GM12874 (cell line): ENCODE measurements at regions not wholly inside any gene's neighbourhood (a gene's known extent, or its start where the extent isn't known, plus 50 kb on each side); places are given as distances from the start of the nearest gene placed in this dataset.

Experiments used
- TF ChIP-seq, protein P1 (sequence below): IDR thresholded peaks from 2 replicates; pipeline ENCODE4 v1.5.1; 2011; ENCODE audit warnings: low read depth, mild to moderate bottlenecking, control low read depth, low read length, moderate library complexity; ENCODE audit not compliant: insufficient read depth

DNA sequence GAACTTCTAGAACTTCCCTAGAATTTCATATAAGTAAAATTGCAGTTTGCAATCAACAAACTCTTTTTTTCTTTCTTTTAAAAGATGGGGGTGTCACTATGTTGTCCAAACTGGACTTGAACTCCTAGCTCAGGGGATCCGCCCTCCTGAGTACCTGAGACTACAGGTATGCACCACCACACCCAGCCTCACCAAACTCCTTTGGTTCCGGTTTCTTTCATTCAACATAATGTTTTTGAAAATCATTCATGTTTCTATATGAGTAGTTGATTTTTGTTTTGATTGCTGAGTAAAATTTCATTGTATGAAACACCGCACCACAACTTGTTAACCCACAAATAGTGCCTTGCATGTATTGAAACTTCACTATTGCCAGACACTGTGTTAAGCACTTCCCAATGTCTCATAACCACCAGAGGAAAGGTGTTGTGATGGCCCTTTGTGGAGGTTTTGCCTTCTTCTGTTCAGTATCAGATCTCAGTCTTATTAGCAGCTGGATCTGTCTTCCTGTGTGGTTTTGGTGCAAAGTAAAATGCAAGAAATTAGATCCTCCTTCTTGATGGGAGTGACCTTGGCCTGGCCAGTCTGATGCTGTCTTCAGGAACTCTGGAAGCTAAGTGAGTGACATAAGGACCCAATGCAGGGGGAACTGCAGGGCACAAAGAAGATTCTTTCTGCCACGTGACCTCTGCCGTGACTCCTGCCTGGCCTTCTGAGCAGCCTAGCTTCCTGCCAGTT, 78.8 kb upstream of the UBE2E1 start:
- TF ChIP-seq, protein P1, sequence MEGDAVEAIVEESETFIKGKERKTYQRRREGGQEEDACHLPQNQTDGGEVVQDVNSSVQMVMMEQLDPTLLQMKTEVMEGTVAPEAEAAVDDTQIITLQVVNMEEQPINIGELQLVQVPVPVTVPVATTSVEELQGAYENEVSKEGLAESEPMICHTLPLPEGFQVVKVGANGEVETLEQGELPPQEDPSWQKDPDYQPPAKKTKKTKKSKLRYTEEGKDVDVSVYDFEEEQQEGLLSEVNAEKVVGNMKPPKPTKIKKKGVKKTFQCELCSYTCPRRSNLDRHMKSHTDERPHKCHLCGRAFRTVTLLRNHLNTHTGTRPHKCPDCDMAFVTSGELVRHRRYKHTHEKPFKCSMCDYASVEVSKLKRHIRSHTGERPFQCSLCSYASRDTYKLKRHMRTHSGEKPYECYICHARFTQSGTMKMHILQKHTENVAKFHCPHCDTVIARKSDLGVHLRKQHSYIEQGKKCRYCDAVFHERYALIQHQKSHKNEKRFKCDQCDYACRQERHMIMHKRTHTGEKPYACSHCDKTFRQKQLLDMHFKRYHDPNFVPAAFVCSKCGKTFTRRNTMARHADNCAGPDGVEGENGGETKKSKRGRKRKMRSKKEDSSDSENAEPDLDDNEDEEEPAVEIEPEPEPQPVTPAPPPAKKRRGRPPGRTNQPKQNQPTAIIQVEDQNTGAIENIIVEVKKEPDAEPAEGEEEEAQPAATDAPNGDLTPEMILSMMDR = no peak

DNA sequence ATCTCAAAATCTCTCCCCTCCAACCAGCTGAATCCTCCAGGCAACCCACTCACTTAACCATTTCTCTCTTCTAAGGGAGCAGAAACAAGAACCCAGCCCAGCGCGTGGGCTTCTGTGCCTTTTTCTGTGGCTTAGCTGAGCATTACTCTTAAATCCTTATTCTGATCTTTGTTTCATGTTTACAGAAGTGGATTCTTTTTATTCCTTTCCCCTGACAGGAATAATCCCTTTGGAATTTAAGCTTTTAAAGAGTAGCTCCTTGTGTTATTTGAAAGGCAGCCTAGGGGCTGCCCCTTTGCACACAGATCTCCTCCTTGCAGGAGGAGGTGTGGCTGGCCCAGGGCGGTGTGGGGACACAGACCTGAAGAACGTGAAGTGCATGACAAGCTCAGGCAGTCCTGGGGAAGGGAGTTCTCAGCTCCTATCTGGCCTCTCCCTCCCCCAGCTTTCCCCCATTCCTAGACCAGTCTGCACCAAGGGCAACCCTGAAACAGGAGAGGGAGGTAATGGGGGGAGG, 77.1 kb upstream of the UBE2E1 start:
- TF ChIP-seq, protein P1 = no peak

DNA sequence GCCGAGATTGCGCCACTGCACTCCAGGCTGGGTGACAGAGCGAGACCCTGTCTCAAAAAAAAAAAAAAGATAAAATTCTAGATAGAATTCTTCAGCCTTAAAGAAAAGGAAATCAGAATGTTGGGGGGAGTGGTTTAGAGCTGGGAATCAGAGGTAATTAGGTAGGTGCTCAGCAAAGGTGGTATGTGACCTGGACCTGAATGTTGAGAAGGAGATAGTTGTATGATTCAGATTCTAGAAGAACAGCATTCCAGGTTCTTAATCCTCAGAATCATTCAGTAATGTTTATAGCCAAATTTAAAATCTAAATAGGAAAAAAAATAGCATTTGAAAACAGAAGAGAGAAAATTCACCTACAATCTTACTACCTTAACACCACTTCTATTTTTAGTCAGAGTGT, 71.3 kb upstream of the UBE2E1 start:
- TF ChIP-seq, protein P1 = no peak

DNA sequence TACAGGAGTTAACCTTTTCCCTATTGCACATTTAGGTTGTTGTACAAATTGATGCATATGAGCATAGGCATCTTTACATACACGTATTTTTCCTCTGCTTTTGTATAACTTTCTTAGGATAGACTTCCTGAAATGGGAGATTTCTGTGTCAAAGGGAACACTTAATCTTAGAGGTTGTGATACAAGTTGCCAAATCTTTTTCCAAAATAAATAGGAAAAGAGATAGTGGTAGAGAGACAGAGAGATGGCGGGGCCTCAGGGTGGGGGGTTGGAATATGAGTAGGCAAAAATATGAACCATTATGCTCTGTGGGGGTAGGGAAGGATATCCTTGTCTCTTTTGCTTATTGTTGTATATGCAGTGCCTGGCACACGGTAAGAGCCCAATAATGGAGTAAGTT, 70.7 kb upstream of the UBE2E1 start:
- TF ChIP-seq, protein P1 = no peak

DNA sequence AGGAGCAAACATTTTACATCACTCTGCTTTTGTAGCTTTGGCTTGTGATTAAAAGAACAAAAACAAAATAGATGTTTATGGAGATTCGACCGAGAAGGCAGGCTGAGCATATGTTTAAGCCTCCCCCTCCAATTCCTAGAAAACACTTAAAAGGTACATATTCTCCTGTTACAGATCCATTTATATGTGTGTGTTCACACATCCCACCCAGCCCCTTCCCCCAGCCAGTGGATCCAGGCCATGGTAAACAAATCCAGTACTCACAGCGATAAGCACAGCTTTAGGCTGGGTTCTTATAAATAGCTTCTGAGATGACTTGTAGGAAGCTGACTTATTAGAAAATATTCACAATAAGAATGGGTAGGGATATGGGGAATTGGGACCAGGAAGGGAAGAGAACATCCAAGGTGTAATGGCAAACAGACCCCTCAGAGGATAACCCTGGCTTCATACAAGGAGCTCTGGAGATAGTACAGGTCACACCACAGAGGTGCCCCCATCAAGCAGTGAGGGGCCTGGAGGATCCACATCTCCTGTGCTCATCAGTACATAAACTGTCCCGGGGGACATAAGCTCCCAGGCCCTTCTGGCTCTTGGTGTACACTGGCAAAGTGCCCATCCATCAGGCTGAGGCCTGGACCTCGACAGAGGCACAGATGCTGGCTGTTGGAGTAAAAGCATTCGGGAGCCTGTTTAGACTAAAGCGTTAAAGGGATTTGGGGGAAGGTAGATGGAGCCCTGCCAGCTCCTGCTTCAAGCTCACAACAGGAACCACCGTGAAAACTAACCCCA, 70.0 kb upstream of the UBE2E1 start:
- TF ChIP-seq, protein P1 = no peak

DNA sequence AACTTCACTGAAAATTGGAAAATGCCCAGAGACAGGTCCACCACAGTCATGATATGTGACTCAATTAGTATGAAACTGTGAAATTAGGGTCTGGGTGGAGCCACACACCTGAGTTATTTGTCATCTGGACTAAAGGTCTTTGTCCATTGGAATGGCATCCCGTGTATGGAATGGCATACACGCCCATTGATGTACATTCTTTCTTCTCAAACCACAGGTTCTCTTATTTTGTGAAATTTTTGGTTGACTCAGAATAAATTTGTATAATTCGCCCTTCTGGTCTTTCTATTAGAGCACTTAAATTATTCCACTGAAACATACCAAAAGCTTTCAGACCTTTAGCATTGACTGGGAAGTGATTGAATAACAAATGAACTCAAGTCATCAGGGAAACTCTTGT, 66.8 kb upstream of the UBE2E1 start:
- TF ChIP-seq, protein P1 = no peak

DNA sequence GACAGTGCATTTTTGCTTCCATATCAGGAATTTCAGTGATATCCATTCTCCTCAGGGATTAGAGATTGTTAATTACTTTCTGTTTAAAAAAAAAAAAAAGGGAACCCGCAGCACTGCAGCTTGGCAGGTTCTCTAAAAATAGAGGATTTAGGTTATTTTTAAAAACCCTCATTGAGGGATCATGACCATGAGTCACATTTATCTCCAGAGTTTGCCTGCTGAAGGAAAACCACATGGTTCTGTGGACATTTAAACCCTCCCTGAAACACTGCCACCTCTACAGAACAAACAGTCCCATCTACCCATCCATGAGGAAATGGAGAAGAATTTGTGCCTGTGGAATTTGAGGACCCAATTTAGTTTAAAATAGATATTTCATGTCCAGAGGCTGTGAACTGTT, 66.2 kb upstream of the UBE2E1 start:
- TF ChIP-seq, protein P1 = no peak
